ENCODE measurements at regions not wholly inside any gene's neighbourhood (a gene's known extent, or its start where the extent isn't known, plus 50 kb on each side); places are given as distances from the start of the nearest gene placed in this dataset.

DNA sequence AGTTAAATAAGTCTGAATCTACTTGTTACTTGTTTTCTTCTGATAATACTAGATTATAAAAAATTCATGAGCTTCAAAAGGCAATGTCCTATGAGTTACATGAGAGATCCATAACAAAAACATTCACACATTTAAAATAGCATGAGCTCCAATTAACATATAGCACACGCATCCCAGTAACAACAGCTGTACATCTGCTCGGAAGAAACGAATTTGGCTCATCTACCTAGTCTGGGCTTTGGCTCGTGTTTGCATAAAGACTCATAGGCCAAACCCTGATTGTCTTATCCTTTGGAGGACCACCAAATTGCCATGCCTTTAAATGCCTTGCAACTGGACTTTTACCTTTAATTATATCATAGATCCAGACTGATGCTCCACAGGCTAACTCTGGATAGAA lies 259.7 kb upstream of the CHD6 start:
- Histone ChIP-seq H3K4me3 (ENCODE audit: insufficient read depth, low read depth, low read length) (no peak overlapping the region), H2BK20ac (ENCODE audit: low read depth, low read length) (no peak overlapping the region), H3K4ac (ENCODE audit: low read depth, low read length) (no peak overlapping the region), H3K79me1 (ENCODE audit: low read depth in 1 of 2, low read length in 2 of 2) (no peaks in the 10 kb centered on the region), H3K36me3 (ENCODE audit: control insufficient read depth, insufficient read depth, low read length) (no peaks in the 10 kb centered on the region), H3K56ac (ENCODE audit: extremely low read depth, insufficient read depth, low read length) (no peak overlapping the region), H2AK5ac (ENCODE audit: low read depth, low read length) (no peak overlapping the region), H3K9me1 (ENCODE audit: insufficient read depth, low read length) (no peaks in the 10 kb centered on the region), H4K20me1 (ENCODE audit: insufficient read depth, low read length) (no peaks in the 10 kb centered on the region), H3K14ac (replicated peaks; ENCODE audit: low read depth, low read length) (no peak overlapping the region), H2BK120ac (ENCODE audit: low read depth, low read length) (no peak overlapping the region), H4K8ac (ENCODE audit: low read depth in 2 of 2, low read length in 2 of 2) (no peak overlapping the region), H2AFZ (replicated peaks; ENCODE audit: low read length, poor library complexity) (no peak overlapping the region), H4K5ac (ENCODE audit: low read depth, low read length) (no peak overlapping the region), H2AK9ac (replicated peaks; ENCODE audit: low read depth, low read length, poor library complexity) (no peak overlapping the region), H2BK15ac (ENCODE audit: low read depth, low read length) (no peak overlapping the region), H3K9me3 (ENCODE audit: control insufficient read depth, insufficient read depth, low read length) (no peaks in the 10 kb centered on the region; the same call in 1 of the 2 replicates), H3K27me3 (ENCODE audit: control insufficient read depth, insufficient read depth, low read length) (no peaks in the 10 kb centered on the region), H4K91ac (ENCODE audit: insufficient read depth, low read depth, low read length) (no peak overlapping the region), H3K18ac (ENCODE audit: low read depth, low read length) (no peak overlapping the region), H3K9ac (ENCODE audit: low read depth, low read length) (no peak overlapping the region), H3K4me2 (ENCODE audit: low read depth, low read length) (no peak overlapping the region), H3K23ac (ENCODE audit: low read depth, low read length) (no peak overlapping the region), H3K4me1 (ENCODE audit: control insufficient read depth, insufficient read depth, low read length) (no peaks in the 10 kb centered on the region), H3K27ac (ENCODE audit: insufficient read depth, low read length) (no peak overlapping the region), H2BK5ac (ENCODE audit: low read depth, low read length, poor library complexity, severe bottlenecking) (no peak overlapping the region)
- CTCF ChIA-PET, result interaction anchor here (0.6 to 0.8 kb wide), 2 partner anchors 140 to 147 kb away, joined by 3 to 6 read pairs; no protein-coding TSS in a partner anchor
- BruUV-seq (replicated peaks), result no TSS peak
- WGBS, 2 experiments (ENCODE audit: extremely low coverage in 2 of 2, insufficient read length in 1 of 2), result no CpG with 5 or more reads among the region's 4 CpGs
- in situ Hi-C loops (cut with MboI; ENCODE audit: low sequenced_read_pairs) (no loop called here), dilution Hi-C loops (cut with HindIII; ENCODE audit: low sequenced_read_pairs, unreplicated experiment) (no loop called here), intact Hi-C loops (cut with micrococcal nuclease) (no loop called here)
- POLR2A ChIA-PET (ENCODE audit: unreplicated experiment), result no interaction called here
- DNase-seq (no peak), ATAC-seq (ENCODE audit: low read depth) (no peak)
- TF ChIP-seq, protein P1, sequence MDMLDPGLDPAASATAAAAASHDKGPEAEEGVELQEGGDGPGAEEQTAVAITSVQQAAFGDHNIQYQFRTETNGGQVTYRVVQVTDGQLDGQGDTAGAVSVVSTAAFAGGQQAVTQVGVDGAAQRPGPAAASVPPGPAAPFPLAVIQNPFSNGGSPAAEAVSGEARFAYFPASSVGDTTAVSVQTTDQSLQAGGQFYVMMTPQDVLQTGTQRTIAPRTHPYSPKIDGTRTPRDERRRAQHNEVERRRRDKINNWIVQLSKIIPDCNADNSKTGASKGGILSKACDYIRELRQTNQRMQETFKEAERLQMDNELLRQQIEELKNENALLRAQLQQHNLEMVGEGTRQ (IDR thresholded peaks at IDR 0.05; ENCODE audit: low read depth, low read length), result no peak
- TF ChIP-seq MAFK (IDR thresholded peaks at IDR 0.05; ENCODE audit: low read depth, low read length), result no peak
